ENCODE measurements at regions not wholly inside any gene's neighbourhood (a gene's known extent, or its start where the extent isn't known, plus 50 kb on each side); places are given as distances from the start of the nearest gene placed in this dataset.

- no peak for TF ChIP-seq POLR2A (IDR thresholded peaks at IDR 0.05; ENCODE audit: low read depth)
- TF ChIP-seq POLR2AphosphoS5 (IDR thresholded peaks at IDR 0.05), result no peak
- no peak for TF ChIP-seq CTCF (IDR thresholded peaks at IDR 0.05)
- no peak for TF ChIP-seq EP300 (IDR thresholded peaks at IDR 0.05)
These were observed 124.8 kb upstream of the CTNNA2 start for GRCh38 chr2:79388024-79388423.

All from esophagus muscularis mucosa (tissue), 4 donors.